ENCODE measurements at regions not wholly inside any gene's neighbourhood (a gene's known extent, or its start where the extent isn't known, plus 50 kb on each side); places are given as distances from the start of the nearest gene placed in this dataset.

GRCh38 chr17:54347495-54347894 is 524.8 kb downstream of the KIF2B start:
- Histone ChIP-seq H4K5ac (ENCODE audit: insufficient read length, low read depth, low read length) (no peak overlapping the region), H2BK120ac (replicated peaks; ENCODE audit: low read depth, low read length) (peak overlapping the region; percentile 94), H4K91ac (replicated peaks; ENCODE audit: insufficient read length, low read length) (peak overlapping the region; percentile 88), H3K56ac (replicated peaks; ENCODE audit: insufficient read length, low read depth, low read length) (no peak overlapping the region), H2BK15ac (ENCODE audit: low read length) (no peak overlapping the region), H2BK12ac (ENCODE audit: low read depth, low read length) (no peak overlapping the region), H3K9me3 (ENCODE audit: insufficient read depth in 2 of 2, low read depth in 1 of 2, low read length in 1 of 2) (no peaks in the 10 kb centered on the region), H3K4me3 (ENCODE audit: extremely low read depth in 1 of 4, insufficient read depth in 2 of 4, low read depth in 3 of 4, low read length in 4 of 4) (no peak overlapping the region), H3K36me3 (ENCODE audit: control insufficient read depth in 2 of 4, insufficient read depth in 4 of 4, low read length in 3 of 4) (no peaks in the 10 kb centered on the region), H3K23ac (ENCODE audit: insufficient read length) (no peak overlapping the region), H3K23me2 (ENCODE audit: low read depth, low read length) (no peaks in the 10 kb centered on the region), H3K27ac (ENCODE audit: low read depth, low read length) (no peak overlapping the region), H3K27me3 (replicated peaks in 1 of 4; ENCODE audit: control insufficient read depth in 3 of 4, extremely low read depth in 1 of 4, insufficient read depth in 3 of 4, low read length in 3 of 4) (no peaks in the 10 kb centered on the region), H3K18ac (ENCODE audit: extremely low read depth, low read length) (no peak overlapping the region), H3K4me1 (replicated peaks in 1 of 4; ENCODE audit: control insufficient read depth in 3 of 4, insufficient read depth in 4 of 4, low read length in 3 of 4) (peaks cover 0 to 7% (median 3%) of the 10 kb centered on the region in 4 experiments; a peak in 3 of 7 replicates), H3K4ac (replicated peaks; ENCODE audit: insufficient read length, low read depth, low read length) (peak overlapping the region; percentile 74), H2AFZ (ENCODE audit: low read length) (no peak overlapping the region), H3K79me2 (ENCODE audit: control insufficient read depth in 1 of 2, insufficient read depth in 2 of 2, low read length in 2 of 2) (no peaks in the 10 kb centered on the region; a peak in 1 of 4 replicates), H2AK5ac (ENCODE audit: low read depth, low read length) (no peak overlapping the region), H4K20me1 (replicated peaks in 1 of 2; ENCODE audit: control insufficient read depth in 1 of 2, insufficient read depth in 2 of 2, low read length in 2 of 2) (no peaks in the 10 kb centered on the region), H2BK20ac (ENCODE audit: low read length) (no peak overlapping the region; the same call in 1 of the 2 replicates), H4K8ac (ENCODE audit: extremely low read depth, insufficient read depth, low read length) (no peak overlapping the region), H3K79me1 (ENCODE audit: low read depth, low read length) (no peaks in the 10 kb centered on the region), H3K4me2 (ENCODE audit: insufficient read depth in 1 of 2, low read depth in 2 of 2, low read length in 2 of 2) (no peak overlapping the region), H3K9ac (replicated peaks in 1 of 4; ENCODE audit: extremely low read depth in 1 of 4, low read depth in 3 of 4, low read length in 3 of 4) (no peak overlapping the region), H2BK5ac (ENCODE audit: low read depth, low read length) (no peak overlapping the region), H3K14ac (ENCODE audit: insufficient read length) (no peak overlapping the region)
- WGBS, 2 experiments (ENCODE audit: extremely low coverage in 1 of 2, insufficient coverage in 1 of 2, insufficient read length in 1 of 2, insufficient replicate concordance in 2 of 2, low coverage in 1 of 2, low lambda C conversion rate in 2 of 2, missing lambda C conversion rate in 1 of 2), result 93% methylated on average over 1 of the region's 1 CpG; no CpG with 5 or more reads in 1 of the 2 experiments
- ChIA-PET CTCF (ENCODE audit: partially characterized antibody) (no interaction called here), POLR2A (ENCODE audit: partially characterized antibody) (no interaction called here)
- no peak for FAIRE-seq
- DNase-seq (ENCODE audit: low read depth in 1 of 2, low spot score in 2 of 2), result no peak
- TF ChIP-seq CREB1 (IDR thresholded peaks at IDR 0.05), result no peak
- no peak for TF ChIP-seq HDAC2 (IDR thresholded peaks at IDR 0.05; ENCODE audit: borderline replicate concordance in 1 of 2, low read depth in 2 of 2, low read length in 2 of 2)
- TF ChIP-seq NRF1 (IDR thresholded peaks at IDR 0.05; ENCODE audit: low read depth, low read length), result no peak
- no peak for TF ChIP-seq FOSL1 (IDR thresholded peaks at IDR 0.05; ENCODE audit: insufficient read depth, low read depth, low read length)
- no peak for TF ChIP-seq CHD1 (IDR thresholded peaks at IDR 0.05; ENCODE audit: low read depth, low read length)
